Neural cell (in vitro differentiated cells): ENCODE measurements at regions not wholly inside any gene's neighbourhood (a gene's known extent, or its start where the extent isn't known, plus 50 kb on each side); places are given as distances from the start of the nearest gene placed in this dataset.

Experiments used
- EZH2 ChIP-seq: fragments of 200-600, 300-800 bp; shearing (Covaris generic), sonication (generic); IDR thresholded peaks from 2 replicates; pipeline ENCODE4 v1.6.1; 2014; ENCODE audit warnings: antibody characterized with exemption, low read length, borderline replicate concordance, mild to moderate bottlenecking; ENCODE audit not compliant: insufficient read depth, poor library complexity, severe bottlenecking
- MXI1 ChIP-seq: fragments of 450-650 bp; conservative IDR thresholded peaks from 2 replicates; pipeline ENCODE4 v1.6.1; 2014; ENCODE audit warnings: antibody characterized with exemption, mild to moderate bottlenecking; ENCODE audit not compliant: poor library complexity, severe bottlenecking
- POLR2AphosphoS5 ChIP-seq: IDR thresholded peaks from 2 replicates; pipeline ENCODE4 v1.6.1; 2012
- RAD21 ChIP-seq: fragments of 450-650 bp; conservative IDR thresholded peaks from 2 replicates; pipeline ENCODE4 v1.6.1; 2014; ENCODE audit warnings: antibody characterized with exemption, mild to moderate bottlenecking, moderate library complexity
- TAF1 ChIP-seq: IDR thresholded peaks from 2 replicates; pipeline ENCODE4 v1.6.1; 2012; ENCODE audit warnings: low read depth
- TF ChIP-seq, protein P1 (sequence below): fragments of 450-650 bp; IDR thresholded peaks from 2 replicates; pipeline ENCODE4 v1.5.1; 2014; ENCODE audit warnings: antibody characterized with exemption, mild to moderate bottlenecking, moderate library complexity; ENCODE audit not compliant: poor library complexity, severe bottlenecking

DNA sequence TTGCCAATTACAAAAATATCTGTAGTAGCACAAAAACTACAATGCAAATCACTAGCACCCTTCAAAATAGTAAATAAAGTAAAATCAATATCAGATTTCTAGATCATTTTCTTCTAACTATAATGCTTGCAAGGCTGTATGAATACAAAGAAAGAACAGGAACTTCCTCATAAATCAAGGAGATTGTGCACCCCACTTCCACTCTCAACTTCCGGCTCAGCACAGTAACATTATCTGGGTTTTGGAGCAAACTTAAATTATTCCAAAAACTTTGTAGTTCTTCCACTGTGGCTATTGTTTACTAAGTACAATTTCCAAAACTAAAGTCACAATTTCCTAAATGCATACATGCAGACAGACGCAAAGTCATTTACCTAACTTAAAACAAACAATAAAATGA lies 778.3 kb upstream of the SLC10A2 start:
- TF ChIP-seq, protein P1, sequence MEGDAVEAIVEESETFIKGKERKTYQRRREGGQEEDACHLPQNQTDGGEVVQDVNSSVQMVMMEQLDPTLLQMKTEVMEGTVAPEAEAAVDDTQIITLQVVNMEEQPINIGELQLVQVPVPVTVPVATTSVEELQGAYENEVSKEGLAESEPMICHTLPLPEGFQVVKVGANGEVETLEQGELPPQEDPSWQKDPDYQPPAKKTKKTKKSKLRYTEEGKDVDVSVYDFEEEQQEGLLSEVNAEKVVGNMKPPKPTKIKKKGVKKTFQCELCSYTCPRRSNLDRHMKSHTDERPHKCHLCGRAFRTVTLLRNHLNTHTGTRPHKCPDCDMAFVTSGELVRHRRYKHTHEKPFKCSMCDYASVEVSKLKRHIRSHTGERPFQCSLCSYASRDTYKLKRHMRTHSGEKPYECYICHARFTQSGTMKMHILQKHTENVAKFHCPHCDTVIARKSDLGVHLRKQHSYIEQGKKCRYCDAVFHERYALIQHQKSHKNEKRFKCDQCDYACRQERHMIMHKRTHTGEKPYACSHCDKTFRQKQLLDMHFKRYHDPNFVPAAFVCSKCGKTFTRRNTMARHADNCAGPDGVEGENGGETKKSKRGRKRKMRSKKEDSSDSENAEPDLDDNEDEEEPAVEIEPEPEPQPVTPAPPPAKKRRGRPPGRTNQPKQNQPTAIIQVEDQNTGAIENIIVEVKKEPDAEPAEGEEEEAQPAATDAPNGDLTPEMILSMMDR = no peak
- TF ChIP-seq EZH2 = no peak
- no peak for TF ChIP-seq RAD21
- TF ChIP-seq TAF1 = no peak
- TF ChIP-seq MXI1 = no peak
- TF ChIP-seq POLR2AphosphoS5 = no peak
